HL-60 (cell line): ENCODE measurements at regions not wholly inside any gene's neighbourhood (a gene's known extent, or its start where the extent isn't known, plus 50 kb on each side); places are given as distances from the start of the nearest gene placed in this dataset.

Experiments
- GABPA ChIP-seq: IDR thresholded peaks from 2 replicates; pipeline ENCODE4 v1.6.1; 2012; ENCODE audit warnings: low read depth
- TF ChIP-seq, protein P1 (sequence below): IDR thresholded peaks from one replicate; pipeline ENCODE4 v1.5.1; 2011; ENCODE audit warnings: low read length, control low read depth, inconsistent platforms; ENCODE audit not compliant: insufficient read depth

GRCh38 chr4:23388255-23388654 is 501.6 kb downstream of the PPARGC1A start:
- no peak for TF ChIP-seq GABPA
- TF ChIP-seq, protein P1, sequence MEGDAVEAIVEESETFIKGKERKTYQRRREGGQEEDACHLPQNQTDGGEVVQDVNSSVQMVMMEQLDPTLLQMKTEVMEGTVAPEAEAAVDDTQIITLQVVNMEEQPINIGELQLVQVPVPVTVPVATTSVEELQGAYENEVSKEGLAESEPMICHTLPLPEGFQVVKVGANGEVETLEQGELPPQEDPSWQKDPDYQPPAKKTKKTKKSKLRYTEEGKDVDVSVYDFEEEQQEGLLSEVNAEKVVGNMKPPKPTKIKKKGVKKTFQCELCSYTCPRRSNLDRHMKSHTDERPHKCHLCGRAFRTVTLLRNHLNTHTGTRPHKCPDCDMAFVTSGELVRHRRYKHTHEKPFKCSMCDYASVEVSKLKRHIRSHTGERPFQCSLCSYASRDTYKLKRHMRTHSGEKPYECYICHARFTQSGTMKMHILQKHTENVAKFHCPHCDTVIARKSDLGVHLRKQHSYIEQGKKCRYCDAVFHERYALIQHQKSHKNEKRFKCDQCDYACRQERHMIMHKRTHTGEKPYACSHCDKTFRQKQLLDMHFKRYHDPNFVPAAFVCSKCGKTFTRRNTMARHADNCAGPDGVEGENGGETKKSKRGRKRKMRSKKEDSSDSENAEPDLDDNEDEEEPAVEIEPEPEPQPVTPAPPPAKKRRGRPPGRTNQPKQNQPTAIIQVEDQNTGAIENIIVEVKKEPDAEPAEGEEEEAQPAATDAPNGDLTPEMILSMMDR, result no peak
